SK-N-SH treated with all-trans-retinoic acid at 6 μM for 48 hours (cell line): ENCODE measurements at regions not wholly inside any gene's neighbourhood (a gene's known extent, or its start where the extent isn't known, plus 50 kb on each side); places are given as distances from the start of the nearest gene placed in this dataset.

Experiments used
- ATAC-seq: fragments of 200-7000 bp; cut with Tn5 transposase; 3 replicates; pipeline ENCODE4 v1.9.1; 2020; ENCODE audit warnings: mild to moderate bottlenecking, moderate library complexity
- BACH2 ChIP-seq: fragments of 250-450 bp; sonication (Bioruptor Pico); IDR thresholded peaks from 2 replicates; pipeline ENCODE4 v1.9.0; 2021; ENCODE audit warnings: mild to moderate bottlenecking, borderline replicate concordance
- CREB5 ChIP-seq: fragments of 250-450 bp; sonication (Bioruptor Pico); IDR thresholded peaks from 2 replicates; pipeline ENCODE4 v1.5.1; 2020; ENCODE audit warnings: low read depth, mild to moderate bottlenecking, moderate library complexity
- CSRNP3 ChIP-seq: fragments of 250-450 bp; sonication (Bioruptor Pico); IDR thresholded peaks from 2 replicates; pipeline ENCODE4 v1.5.1; 2021; ENCODE audit warnings: mild to moderate bottlenecking, moderate library complexity
- ESRRG ChIP-seq: fragments of 250-450 bp; sonication (Bioruptor Pico); IDR thresholded peaks from 2 replicates; pipeline ENCODE4 v1.6.1; 2021; ENCODE audit warnings: mild to moderate bottlenecking
- GLIS3 ChIP-seq: fragments of 250-450 bp; sonication (Bioruptor Pico); IDR thresholded peaks from 2 replicates; pipeline ENCODE4 v1.5.0; 2020; ENCODE audit warnings: mild to moderate bottlenecking, moderate library complexity
- ISL1 ChIP-seq: fragments of 250-450 bp; sonication (Bioruptor Pico); IDR thresholded peaks from 2 replicates; pipeline ENCODE4 v2.1.2; 2022; ENCODE audit warnings: mild to moderate bottlenecking, moderate library complexity
- PATZ1 ChIP-seq: fragments of 250-450 bp; sonication (Bioruptor Pico); IDR thresholded peaks from 2 replicates; pipeline ENCODE4 v1.8.0; 2020; ENCODE audit warnings: mild to moderate bottlenecking, moderate library complexity, borderline replicate concordance
- POU6F1 ChIP-seq: fragments of 250-450 bp; sonication (Bioruptor Pico); IDR thresholded peaks from 2 replicates; pipeline ENCODE4 v1.8.0; 2021; ENCODE audit warnings: low read depth, mild to moderate bottlenecking, moderate library complexity, borderline replicate concordance
- SNAI2 ChIP-seq: fragments of 250-450 bp; sonication (Bioruptor Pico); IDR thresholded peaks from 2 replicates; pipeline ENCODE4 v1.5.0; 2020; ENCODE audit warnings: mild to moderate bottlenecking, moderate library complexity
- TCF4 ChIP-seq: fragments of 250-450 bp; sonication (Bioruptor Pico); IDR thresholded peaks from 2 replicates; pipeline ENCODE4 v1.8.0; 2021; ENCODE audit warnings: mild to moderate bottlenecking, moderate library complexity, borderline replicate concordance
- TOX ChIP-seq: fragments of 250-450 bp; sonication (Bioruptor Pico); IDR thresholded peaks from 2 replicates; pipeline ENCODE4 v1.8.0; 2021; ENCODE audit warnings: mild to moderate bottlenecking, moderate library complexity, borderline replicate concordance
- TSHZ2 ChIP-seq: fragments of 250-450 bp; sonication (Bioruptor Pico); IDR thresholded peaks from 2 replicates; pipeline ENCODE4 v1.5.0; 2020; ENCODE audit warnings: mild to moderate bottlenecking, moderate library complexity
- ZC3H10 ChIP-seq: fragments of 250-450 bp; sonication (Bioruptor Pico); IDR thresholded peaks from 2 replicates; pipeline ENCODE4 v1.5.1; 2021; ENCODE audit warnings: mild to moderate bottlenecking, moderate library complexity
- ZFP3 ChIP-seq: fragments of 250-450 bp; sonication (Bioruptor Pico); IDR thresholded peaks from 2 replicates; pipeline ENCODE4 v1.5.0; 2020; ENCODE audit warnings: mild to moderate bottlenecking, moderate library complexity
- ZFP30 ChIP-seq: fragments of 450-650 bp; formaldehyde crosslinking; IDR thresholded peaks from 2 replicates; pipeline ENCODE4 v1.5.0; 2022; ENCODE audit warnings: mild to moderate bottlenecking, moderate library complexity
- ZNF565 ChIP-seq: fragments of 450-650 bp; formaldehyde crosslinking; conservative IDR thresholded peaks from 2 replicates; pipeline ENCODE4 v1.5.0; 2020; ENCODE audit warnings: low read depth, mild to moderate bottlenecking, moderate library complexity
- ZNF70 ChIP-seq: fragments of 450-650 bp; formaldehyde crosslinking; IDR thresholded peaks from 2 replicates; pipeline ENCODE4 v1.5.0; 2020; ENCODE audit warnings: mild to moderate bottlenecking, moderate library complexity
- ZNF8 ChIP-seq: fragments of 450-650 bp; formaldehyde crosslinking; IDR thresholded peaks from 2 replicates; pipeline ENCODE4 v1.5.0; 2020; ENCODE audit warnings: mild to moderate bottlenecking, moderate library complexity

- ATAC-seq: no peak
- TF ChIP-seq SNAI2: no peak
- TF ChIP-seq TOX (CRISPR knock-in tag): no peak
- TF ChIP-seq BACH2: no peak
- TF ChIP-seq TSHZ2 (CRISPR knock-in tag): no peak
- no peak for TF ChIP-seq PATZ1 (CRISPR knock-in tag)
- TF ChIP-seq ESRRG (CRISPR knock-in tag): no peak
- TF ChIP-seq GLIS3 (CRISPR knock-in tag): no peak
- no peak for TF ChIP-seq POU6F1 (CRISPR knock-in tag)
- no peak for TF ChIP-seq ZNF8 (CRISPR knock-in tag)
- TF ChIP-seq ISL1: no peak
- no peak for TF ChIP-seq TCF4 (CRISPR knock-in tag)
- TF ChIP-seq ZNF565 (CRISPR knock-in tag): no peak
- TF ChIP-seq ZFP3 (CRISPR knock-in tag): no peak
- no peak for TF ChIP-seq ZNF70 (CRISPR knock-in tag)
Observed at GRCh38 chr16:35196313-35196712, 1736.9 kb downstream of the TP53TG3F start.

- TF ChIP-seq ZNF8 (CRISPR knock-in tag): no peak
- no peak for TF ChIP-seq GLIS3 (CRISPR knock-in tag)
- TF ChIP-seq ISL1: no peak
- no peak for TF ChIP-seq SNAI2
- TF ChIP-seq TSHZ2 (CRISPR knock-in tag): no peak
- no peak for TF ChIP-seq CREB5 (CRISPR knock-in tag)
- TF ChIP-seq ZC3H10 (CRISPR knock-in tag): no peak
- no peak for TF ChIP-seq ZNF565 (CRISPR knock-in tag)
- no peak for TF ChIP-seq ZFP30
- TF ChIP-seq BACH2: no peak
- no peak for TF ChIP-seq CSRNP3 (CRISPR knock-in tag)
- no peak for ATAC-seq
Observed at GRCh38 chr16:35197656-35198055, 1738.2 kb downstream of the TP53TG3F start.
